GM13977 (cell line): ENCODE measurements at regions not wholly inside any gene's neighbourhood (a gene's known extent, or its start where the extent isn't known, plus 50 kb on each side); places are given as distances from the start of the nearest gene placed in this dataset.

Experiments used
- DNase-seq: peaks from one replicate; pipeline ENCODE4 v3.0.0; 2012; ENCODE audit warnings: low spot score
- CTCF ChIP-seq: IDR thresholded peaks from 2 replicates; pipeline ENCODE4 v1.5.1; 2012; ENCODE audit warnings: mild to moderate bottlenecking, control low read depth; ENCODE audit not compliant: insufficient read depth; ENCODE audit errors: extremely low read depth, missing control alignments
- in situ Hi-C: fragments of 300-500 bp; cut with MboI; formaldehyde crosslinking; loops from one replicate; pipeline ENCODE4 v1.12.0; 2022; ENCODE audit warnings: low sequenced_read_pairs, low pct_unique_long_range_greater_than_20kb, mixed read lengths, inconsistent platforms; ENCODE audit not compliant: unreplicated experiment

DNA sequence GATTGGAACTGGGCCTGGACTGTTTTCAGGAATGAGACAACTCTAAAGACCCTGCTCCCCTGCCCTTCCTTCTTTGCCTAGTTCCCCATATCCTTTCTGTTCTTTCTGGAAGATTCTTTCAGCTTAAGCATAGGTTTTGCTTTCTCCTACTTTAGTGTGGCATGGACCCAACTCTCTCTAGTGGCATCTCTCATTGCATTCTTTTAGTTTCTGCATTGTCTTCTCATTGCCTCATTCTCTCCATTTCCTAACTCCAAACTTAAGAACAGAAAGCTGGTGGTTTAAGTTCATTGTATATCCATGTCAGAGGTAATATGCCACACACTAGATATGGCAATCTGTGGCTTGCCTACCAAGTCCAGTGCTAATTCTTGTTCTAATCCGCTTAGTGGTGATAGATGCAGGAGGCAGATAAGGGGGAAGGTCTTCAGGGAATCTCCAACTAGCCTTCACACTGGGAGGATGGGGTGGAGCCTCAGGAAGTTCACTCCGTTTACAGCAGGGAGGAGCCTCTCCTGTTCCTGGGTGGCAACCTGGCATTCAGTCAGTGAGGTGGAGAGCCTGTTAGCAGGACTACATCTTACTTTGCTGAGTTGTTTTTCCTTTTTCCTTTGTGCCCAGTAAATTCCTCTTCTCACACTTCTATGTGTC lies 165.1 kb upstream of the LMNTD1 start:
- in situ Hi-C loops = no loop called here
- no peak for DNase-seq
- no peak for TF ChIP-seq CTCF

DNA sequence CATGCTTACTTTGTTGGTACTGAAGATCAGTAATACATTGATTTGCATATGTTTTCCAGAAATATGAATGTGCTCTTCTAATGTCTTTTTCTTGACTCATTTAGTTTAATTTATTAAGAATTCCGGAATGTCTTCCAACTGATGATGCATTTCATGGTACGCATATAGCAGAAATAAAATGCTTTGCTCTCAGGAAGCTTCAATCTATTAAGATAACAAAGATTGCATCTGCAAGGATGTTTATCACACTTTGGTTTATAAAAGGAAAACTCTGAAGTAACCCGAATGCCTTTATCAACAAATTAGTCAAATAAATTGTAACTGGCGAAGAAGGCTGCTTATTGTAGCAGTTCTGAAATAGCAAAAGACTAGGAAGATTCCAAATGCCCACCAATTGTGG lies 166.4 kb upstream of the LMNTD1 start:
- DNase-seq = no peak

DNA sequence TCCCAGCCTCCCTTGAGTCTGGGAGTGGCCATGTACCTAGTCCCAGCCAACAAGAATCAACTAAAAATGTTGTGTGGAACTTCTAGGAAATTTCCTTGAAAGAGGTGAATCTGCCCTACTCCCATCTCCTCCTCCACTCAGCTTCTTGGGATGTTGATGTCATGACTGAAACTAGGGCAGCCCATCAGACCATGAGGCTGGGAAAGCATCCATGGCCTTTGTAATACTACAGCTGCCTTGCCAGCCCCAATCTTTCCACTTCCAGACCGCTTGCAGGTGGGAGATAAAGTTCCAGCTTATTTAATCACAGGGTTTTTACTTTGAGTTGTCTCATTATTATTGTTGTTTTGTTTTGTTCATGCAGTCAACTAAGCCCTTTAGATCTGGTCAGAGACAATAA lies 170.3 kb upstream of the LMNTD1 start:
- in situ Hi-C loops = no loop called here
- no peak for DNase-seq

More for the DNA sequence above, 166.4 kb upstream of the LMNTD1 start:
- in situ Hi-C loops = no loop called here
- no peak for TF ChIP-seq CTCF

DNA sequence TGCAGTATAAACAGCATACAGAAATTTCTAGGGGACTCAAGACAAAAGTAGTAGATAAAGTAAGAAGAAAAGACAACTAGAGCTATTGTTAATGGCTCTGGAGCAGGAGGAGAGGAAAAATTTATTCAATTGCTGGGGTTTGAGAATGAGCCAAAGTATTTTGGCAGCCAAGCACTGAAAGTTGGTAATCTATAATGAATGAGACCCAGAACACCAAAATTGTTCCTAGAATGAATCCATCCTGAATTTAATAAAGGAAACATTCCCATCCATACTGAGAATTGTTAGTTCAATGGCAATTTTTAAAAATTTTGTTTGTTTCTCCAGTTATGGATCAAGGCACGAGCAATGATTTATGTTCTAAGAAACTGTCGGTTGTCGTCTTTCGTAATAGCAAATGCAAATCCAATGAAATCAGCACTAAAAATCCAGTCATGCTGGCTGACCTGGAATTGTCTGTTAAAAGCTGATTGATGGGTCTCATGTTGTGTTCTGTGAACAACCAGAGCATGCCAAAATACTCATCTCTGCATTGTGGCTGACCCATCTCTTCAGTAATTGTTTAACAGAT lies 170.9 kb upstream of the LMNTD1 start:
- no peak for TF ChIP-seq CTCF
- in situ Hi-C loops = no loop called here
- no peak for DNase-seq

More for the DNA sequence above, 170.3 kb upstream of the LMNTD1 start:
- no peak for TF ChIP-seq CTCF

GRCh38 chr12:25725470-25725869 lies 172.4 kb upstream of the LMNTD1 start:
- DNase-seq = no peak
- no peak for TF ChIP-seq CTCF
- in situ Hi-C loops = no loop called here

DNA sequence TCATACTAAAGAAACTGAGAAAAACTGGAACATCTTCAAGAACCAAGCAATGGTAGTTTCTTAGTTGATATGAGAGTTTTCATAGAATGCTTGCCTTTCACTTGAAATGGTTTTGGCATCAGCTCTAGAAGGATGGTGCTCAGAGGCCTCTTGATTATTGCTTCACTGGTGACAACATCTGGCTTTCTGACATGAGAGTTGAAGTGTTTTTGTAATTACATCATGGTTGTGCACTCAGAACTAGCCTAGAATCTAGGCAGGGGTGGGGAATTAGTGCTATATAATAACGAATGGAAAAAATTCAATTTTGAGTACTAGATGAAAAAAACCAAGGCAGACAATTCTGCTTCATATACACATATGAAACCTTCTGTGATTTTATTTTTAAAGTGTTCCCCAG lies 172.8 kb upstream of the LMNTD1 start:
- DNase-seq = no peak
- TF ChIP-seq CTCF = no peak
- in situ Hi-C loops = no loop called here
